PC-9 (cell line): ENCODE measurements at regions not wholly inside any gene's neighbourhood (a gene's known extent, or its start where the extent isn't known, plus 50 kb on each side); places are given as distances from the start of the nearest gene placed in this dataset.

Experiments used
- BruUV-seq: library from RNA; stranded (reverse); fragments of 400-500 nt; replicated peaks from 2 replicates; lab custom pipeline; 2021; lab: Mats Ljungman, UMichigan
- CTCF ChIA-PET: fragments of 300-600 bp; sonication (Branson Sonifier 250); formaldehyde crosslinking; loops from one replicate; lab custom pipeline; 2022; ENCODE audit warnings: antibody characterized with exemption; lab: Charles Lee
- POLR2A ChIA-PET: fragments of 300-600 bp; sonication (Branson Sonifier 250); formaldehyde crosslinking; loops from one replicate; lab custom pipeline; 2022; ENCODE audit warnings: antibody characterized with exemption; ENCODE audit not compliant: unreplicated experiment; lab: Charles Lee
- DNase-seq, 2 experiments: peaks; one replicate each; pipeline versions ENCODE4 v3.0.0 to v3.0.0-alpha.2; 2015 to 2022; ENCODE audit warnings: mixed read lengths in 1 of 2
- H2AFZ ChIP-seq: fragments of 200-600 bp; sonication (generic); 2 replicates; pipeline ENCODE4 v1.8.1; 2017; ENCODE audit warnings: antibody characterized with exemption
- H3F3A ChIP-seq: fragments of 200-600 bp; sonication (generic); 2 replicates; pipeline ENCODE4 v1.8.1; 2017; ENCODE audit warnings: antibody characterized with exemption, mild to moderate bottlenecking, low read depth; ENCODE audit not compliant: insufficient read depth
- H3K27ac ChIP-seq: fragments of 200-600 bp; sonication (generic); 2 replicates; pipeline ENCODE4 v1.6.1; 2016; ENCODE audit warnings: mixed run types
- H3K27me3 ChIP-seq: fragments of 200-600 bp; sonication (generic); 2 replicates; pipeline ENCODE4 v1.6.1; 2016; ENCODE audit warnings: low read depth, mixed run types; ENCODE audit not compliant: insufficient read depth
- H3K36me3 ChIP-seq: fragments of 200-600 bp; sonication (generic); 2 replicates; pipeline ENCODE4 v1.6.1; 2016; ENCODE audit warnings: low read depth, mixed run types
- H3K4me1 ChIP-seq: fragments of 200-600 bp; sonication (generic); replicated peaks from 2 replicates; pipeline ENCODE4 v1.6.1; 2016; ENCODE audit warnings: mixed run types; ENCODE audit not compliant: insufficient read depth
- H3K4me2 ChIP-seq: fragments of 200-600 bp; sonication (generic); 2 replicates; pipeline ENCODE4 v1.6.1; 2017; ENCODE audit warnings: mixed run types
- H3K4me3 ChIP-seq: fragments of 200-600 bp; sonication (generic); 2 replicates; pipeline ENCODE4 v1.6.1; 2016; ENCODE audit warnings: mixed run types
- H3K79me2 ChIP-seq: fragments of 200-600 bp; sonication (generic); 2 replicates; pipeline ENCODE4 v1.6.1; 2017; ENCODE audit warnings: low read depth, mixed run types
- H3K9me2 ChIP-seq: fragments of 200-600 bp; sonication (generic); 2 replicates; pipeline ENCODE4 v1.8.1; 2017; ENCODE audit warnings: mild to moderate bottlenecking; ENCODE audit not compliant: insufficient read depth
- H3K9me3 ChIP-seq: fragments of 200-600 bp; sonication (generic); 2 replicates; pipeline ENCODE4 v1.8.1; 2016; ENCODE audit warnings: low read depth; ENCODE audit not compliant: insufficient read depth
- H4K20me1 ChIP-seq: fragments of 200-600 bp; sonication (generic); 2 replicates; pipeline ENCODE4 v1.8.1; 2017; ENCODE audit not compliant: insufficient read depth
- CTCF ChIP-seq: fragments of 200-600 bp; sonication (generic); conservative IDR thresholded peaks from 2 replicates; pipeline ENCODE4 v1.6.1; 2017; ENCODE audit warnings: mixed run types, antibody characterized with exemption, mild to moderate bottlenecking, moderate library complexity
- EZH2 ChIP-seq: fragments of 200-600 bp; sonication (generic); IDR thresholded peaks from 2 replicates; pipeline ENCODE4 v1.8.0; 2017; ENCODE audit warnings: antibody characterized with exemption, low read depth
- intact Hi-C: fragments of 100-400 bp; cut with micrococcal nuclease; formaldehyde crosslinking; loops from one replicate; pipeline ENCODE4 v1.10.0; 2022; ENCODE audit not compliant: unreplicated experiment

- no TSS peak for BruUV-seq
- Histone ChIP-seq H3K9me2 (no peaks in the 10 kb centered on the region), H3F3A (peaks cover 4% of the 10 kb centered on the region; the same call in 1 of the 2 replicates), H3K36me3 (no peaks in the 10 kb centered on the region), H3K27ac (no peak overlapping the region), H3K4me2 (no peak overlapping the region), H3K4me3 (no peak overlapping the region), H3K27me3 (no peaks in the 10 kb centered on the region), H3K79me2 (no peaks in the 10 kb centered on the region), H4K20me1 (no peaks in the 10 kb centered on the region), H3K9me3 (peaks cover 7% of the 10 kb centered on the region; the same call in 1 of the 2 replicates), H2AFZ (no peak overlapping the region), H3K4me1 (peaks cover 25% of the 10 kb centered on the region)
- POLR2A ChIA-PET, result no interaction called here
- CTCF ChIA-PET, result no interaction called here
- intact Hi-C loops, result no loop called here
- no peak for DNase-seq
- TF ChIP-seq EZH2, result no peak
- TF ChIP-seq CTCF, result no peak
Measured at GRCh38 chrX:13200398-13200797, 119.5 kb downstream of the ATXN3L start.

- no peaks in the 10 kb centered on the region for H3K9me2 ChIP-seq
- H3F3A ChIP-seq, result peaks cover 21% of the 10 kb centered on the region
- ChIA-PET CTCF (no interaction called here), POLR2A (interaction anchor here (1.2 kb wide), 1 partner anchor 290 kb away, joined by 5 read pairs; no protein-coding TSS in a partner anchor)
- DNase-seq, result no peak
- peaks cover 42% of the 10 kb centered on the region for H3K4me1 ChIP-seq
- no peak for TF ChIP-seq CTCF
- no peak for TF ChIP-seq EZH2
- H2AFZ ChIP-seq, result no peak overlapping the region
- no TSS peak for BruUV-seq
- no peaks in the 10 kb centered on the region for H3K79me2 ChIP-seq
- H3K27me3 ChIP-seq, result no peaks in the 10 kb centered on the region
- H3K4me2 ChIP-seq, result peak overlapping the region; percentile 55
- intact Hi-C loops, result loop anchor here (1.0 kb wide), 2 partner anchors 251 to 290 kb away; no protein-coding TSS in a partner anchor
- H3K27ac ChIP-seq, result peak overlapping the region; percentile 37
- H4K20me1 ChIP-seq, result no peaks in the 10 kb centered on the region
- peak overlapping the region; percentile 18; the same call in 1 of the 2 replicates for H3K4me3 ChIP-seq
- H3K36me3 ChIP-seq, result no peaks in the 10 kb centered on the region
- H3K9me3 ChIP-seq, result peaks cover 7% of the 10 kb centered on the region; the same call in 1 of the 2 replicates
Measured at GRCh38 chrX:13198762-13199064, 121.1 kb downstream of the ATXN3L start.

GRCh38 chrX:13198056-13198761 is 121.6 kb downstream of the ATXN3L start:
- ChIA-PET POLR2A (interaction anchor here (1.2 kb wide), 1 partner anchor 290 kb away, joined by 5 read pairs; no protein-coding TSS in a partner anchor), CTCF (interaction anchor here (0.7 kb wide), 1 partner anchor 140 kb away, joined by 7 read pairs; no protein-coding TSS in a partner anchor)
- H3K27me3 ChIP-seq, result no peaks in the 10 kb centered on the region
- H3K4me3 ChIP-seq, result peak overlapping the region; percentile 18; the same call in 1 of the 2 replicates
- peaks cover 7% of the 10 kb centered on the region; the same call in 1 of the 2 replicates for H3K9me3 ChIP-seq
- H3F3A ChIP-seq, result peaks cover 26% of the 10 kb centered on the region
- H3K9me2 ChIP-seq, result no peaks in the 10 kb centered on the region
- TF ChIP-seq CTCF (no peak), EZH2 (no peak)
- DNase-seq, result peak; percentile 32 to 40
- peak overlapping the region; percentile 55 for H3K4me2 ChIP-seq
- intact Hi-C loops, result loop anchor here (1.0 kb wide), 2 partner anchors 251 to 290 kb away; no protein-coding TSS in a partner anchor
- H3K4me1 ChIP-seq, result peaks cover 47% of the 10 kb centered on the region
- peak overlapping the region; percentile 37 for H3K27ac ChIP-seq
- H3K79me2 ChIP-seq, result no peaks in the 10 kb centered on the region
- BruUV-seq, result no TSS peak
- H2AFZ ChIP-seq, result no peak overlapping the region
- H3K36me3 ChIP-seq, result no peaks in the 10 kb centered on the region
- H4K20me1 ChIP-seq, result no peaks in the 10 kb centered on the region
